ENCODE measurements at regions not wholly inside any gene's neighbourhood (a gene's known extent, or its start where the extent isn't known, plus 50 kb on each side); places are given as distances from the start of the nearest gene placed in this dataset.

DNA sequence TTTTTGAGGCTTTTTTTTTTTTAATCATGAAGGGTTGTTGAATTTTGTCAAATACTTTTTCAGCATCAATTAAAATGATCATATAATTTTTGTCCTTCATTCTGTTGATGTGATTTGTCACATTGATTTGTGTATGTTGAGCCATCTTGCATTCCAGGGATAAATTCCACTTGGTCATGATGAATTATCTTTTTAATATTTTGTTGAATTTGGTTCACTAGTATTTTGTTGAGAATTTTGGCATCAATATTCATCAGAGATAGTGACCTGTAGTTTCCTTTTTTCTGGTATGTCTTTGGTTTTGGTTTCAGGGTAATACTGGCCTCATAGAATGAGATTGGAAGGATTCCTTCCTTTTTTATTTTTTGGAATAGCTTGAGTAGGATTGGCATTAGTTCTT is 221.9 kb upstream of the ZNF217 start:
- TF ChIP-seq, protein P1, sequence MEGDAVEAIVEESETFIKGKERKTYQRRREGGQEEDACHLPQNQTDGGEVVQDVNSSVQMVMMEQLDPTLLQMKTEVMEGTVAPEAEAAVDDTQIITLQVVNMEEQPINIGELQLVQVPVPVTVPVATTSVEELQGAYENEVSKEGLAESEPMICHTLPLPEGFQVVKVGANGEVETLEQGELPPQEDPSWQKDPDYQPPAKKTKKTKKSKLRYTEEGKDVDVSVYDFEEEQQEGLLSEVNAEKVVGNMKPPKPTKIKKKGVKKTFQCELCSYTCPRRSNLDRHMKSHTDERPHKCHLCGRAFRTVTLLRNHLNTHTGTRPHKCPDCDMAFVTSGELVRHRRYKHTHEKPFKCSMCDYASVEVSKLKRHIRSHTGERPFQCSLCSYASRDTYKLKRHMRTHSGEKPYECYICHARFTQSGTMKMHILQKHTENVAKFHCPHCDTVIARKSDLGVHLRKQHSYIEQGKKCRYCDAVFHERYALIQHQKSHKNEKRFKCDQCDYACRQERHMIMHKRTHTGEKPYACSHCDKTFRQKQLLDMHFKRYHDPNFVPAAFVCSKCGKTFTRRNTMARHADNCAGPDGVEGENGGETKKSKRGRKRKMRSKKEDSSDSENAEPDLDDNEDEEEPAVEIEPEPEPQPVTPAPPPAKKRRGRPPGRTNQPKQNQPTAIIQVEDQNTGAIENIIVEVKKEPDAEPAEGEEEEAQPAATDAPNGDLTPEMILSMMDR (conservative IDR thresholded peaks at IDR 0.05; ENCODE audit: low read depth, low read length), result no peak
- TF ChIP-seq MAZ (IDR thresholded peaks at IDR 0.05; ENCODE audit: borderline replicate concordance, low read depth, low read length) (no peak), RAD21 (IDR thresholded peaks at IDR 0.05; ENCODE audit: low read length) (no peak), CEBPB (IDR thresholded peaks at IDR 0.05; ENCODE audit: low read depth, low read length) (no peak)

Measured in IMR-90 (cell line).